ENCODE measurements at regions not wholly inside any gene's neighbourhood (a gene's known extent, or its start where the extent isn't known, plus 50 kb on each side); places are given as distances from the start of the nearest gene placed in this dataset.

GRCh38 chr20:4559906-4560305, 126.3 kb upstream of the PRNP start:
- no peak for TF ChIP-seq CTCF (IDR thresholded peaks at IDR 0.05)
- TF ChIP-seq EZH2 (IDR thresholded peaks at IDR 0.05; ENCODE audit: borderline replicate concordance, insufficient read depth, low read depth, low read length, poor library complexity, severe bottlenecking) = no peak

Data from B cell (primary cell).